ENCODE measurements at regions not wholly inside any gene's neighbourhood (a gene's known extent, or its start where the extent isn't known, plus 50 kb on each side); places are given as distances from the start of the nearest gene placed in this dataset.

DNA sequence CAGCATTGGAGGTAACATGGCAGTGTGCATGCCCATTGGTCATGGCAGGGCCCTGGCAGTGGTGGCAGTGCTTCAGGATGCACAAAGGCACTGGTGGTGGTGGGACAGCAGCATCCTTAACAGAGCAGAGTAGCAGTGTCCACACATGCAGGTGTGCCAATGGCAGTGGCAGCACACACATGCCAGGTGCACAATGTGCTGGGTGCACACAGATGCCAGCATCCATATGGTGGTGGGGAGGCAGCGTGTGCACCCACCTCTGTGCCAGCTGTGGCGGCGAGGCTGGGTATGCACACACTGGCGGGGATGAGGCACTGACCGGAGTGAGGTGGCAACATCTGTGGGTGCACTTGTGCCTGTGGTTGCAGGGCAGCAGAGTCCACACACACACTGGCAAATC, 150.6 kb downstream of the SI start:
- no peaks in the 10 kb centered on the region for H3K27me3 ChIP-seq (ENCODE audit: control insufficient read depth in 1 of 2, insufficient read depth in 2 of 2, low read length in 2 of 2)
- H3K4me3 ChIP-seq (ENCODE audit: low read depth in 1 of 2, low read length in 2 of 2) = no peak overlapping the region
- H3K9me3 ChIP-seq (ENCODE audit: control insufficient read depth in 2 of 2, insufficient read depth in 1 of 2, low read depth in 1 of 2, low read length in 1 of 2) = peaks cover 3 to 6% of the 10 kb centered on the region in 2 donors
- H3K27ac ChIP-seq (ENCODE audit: low read depth in 2 of 2, low read length in 1 of 2) = no peak overlapping the region
- WGBS, 2 donors = 93 to 97% methylated on average over 5 of the region's 5 CpGs
- no peaks in the 10 kb centered on the region for H3K36me3 ChIP-seq (ENCODE audit: control insufficient read depth in 2 of 2, insufficient read depth in 2 of 2, low read length in 1 of 2)
- H3K4me1 ChIP-seq (ENCODE audit: control insufficient read depth in 2 of 2, insufficient read depth in 2 of 2, low read length in 1 of 2) = no peaks in the 10 kb centered on the region

- WGBS, 2 donors = 44 to 57% methylated on average over 2 of the region's 2 CpGs
- Histone ChIP-seq H3K4me3 (ENCODE audit: low read depth in 1 of 2, low read length in 2 of 2) (no peak overlapping the region), H3K4me1 (ENCODE audit: control insufficient read depth in 2 of 2, insufficient read depth in 2 of 2, low read length in 1 of 2) (no peaks in the 10 kb centered on the region), H3K27me3 (ENCODE audit: control insufficient read depth in 1 of 2, insufficient read depth in 2 of 2, low read length in 2 of 2) (no peaks in the 10 kb centered on the region), H3K9me3 (ENCODE audit: control insufficient read depth in 2 of 2, insufficient read depth in 1 of 2, low read depth in 1 of 2, low read length in 1 of 2) (no peaks in the 10 kb centered on the region), H3K27ac (ENCODE audit: low read depth in 2 of 2, low read length in 1 of 2) (no peak overlapping the region), H3K36me3 (ENCODE audit: control insufficient read depth in 2 of 2, insufficient read depth in 2 of 2, low read length in 1 of 2) (no peaks in the 10 kb centered on the region)
Observed at GRCh38 chr3:164918905-164919304, 159.4 kb downstream of the SI start.

DNA sequence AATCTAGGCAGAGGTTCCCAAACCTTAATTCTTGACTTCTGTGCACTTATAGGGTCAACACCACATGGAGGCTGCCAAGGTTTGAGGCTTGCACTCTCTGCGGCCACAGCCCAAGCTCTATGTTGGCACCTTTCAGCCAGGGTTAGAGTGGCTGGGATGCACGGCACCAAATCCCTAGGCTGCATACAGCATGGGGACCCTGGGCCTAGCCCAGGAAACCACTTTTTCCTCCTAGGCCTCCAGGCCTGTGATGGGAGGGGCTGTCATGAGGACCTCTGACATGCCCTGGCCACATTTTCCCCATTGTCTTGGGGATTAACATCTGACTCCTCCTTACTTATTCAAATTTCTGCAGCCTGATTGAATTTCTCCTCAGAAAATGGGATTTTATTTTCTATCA, 165.4 kb downstream of the SI start:
- Histone ChIP-seq H3K9me3 (ENCODE audit: control insufficient read depth in 2 of 2, insufficient read depth in 1 of 2, low read depth in 1 of 2, low read length in 1 of 2) (peaks cover 0 to 5% of the 10 kb centered on the region in 2 donors), H3K27ac (ENCODE audit: low read depth in 2 of 2, low read length in 1 of 2) (no peak overlapping the region), H3K4me1 (ENCODE audit: control insufficient read depth in 2 of 2, insufficient read depth in 2 of 2, low read length in 1 of 2) (no peaks in the 10 kb centered on the region), H3K36me3 (ENCODE audit: control insufficient read depth in 2 of 2, insufficient read depth in 2 of 2, low read length in 1 of 2) (no peaks in the 10 kb centered on the region), H3K27me3 (ENCODE audit: control insufficient read depth in 1 of 2, insufficient read depth in 2 of 2, low read length in 2 of 2) (no peaks in the 10 kb centered on the region), H3K4me3 (ENCODE audit: low read depth in 1 of 2, low read length in 2 of 2) (no peak overlapping the region)
- WGBS, 2 donors = 94% methylated on average over 2 of the region's 2 CpGs

DNA sequence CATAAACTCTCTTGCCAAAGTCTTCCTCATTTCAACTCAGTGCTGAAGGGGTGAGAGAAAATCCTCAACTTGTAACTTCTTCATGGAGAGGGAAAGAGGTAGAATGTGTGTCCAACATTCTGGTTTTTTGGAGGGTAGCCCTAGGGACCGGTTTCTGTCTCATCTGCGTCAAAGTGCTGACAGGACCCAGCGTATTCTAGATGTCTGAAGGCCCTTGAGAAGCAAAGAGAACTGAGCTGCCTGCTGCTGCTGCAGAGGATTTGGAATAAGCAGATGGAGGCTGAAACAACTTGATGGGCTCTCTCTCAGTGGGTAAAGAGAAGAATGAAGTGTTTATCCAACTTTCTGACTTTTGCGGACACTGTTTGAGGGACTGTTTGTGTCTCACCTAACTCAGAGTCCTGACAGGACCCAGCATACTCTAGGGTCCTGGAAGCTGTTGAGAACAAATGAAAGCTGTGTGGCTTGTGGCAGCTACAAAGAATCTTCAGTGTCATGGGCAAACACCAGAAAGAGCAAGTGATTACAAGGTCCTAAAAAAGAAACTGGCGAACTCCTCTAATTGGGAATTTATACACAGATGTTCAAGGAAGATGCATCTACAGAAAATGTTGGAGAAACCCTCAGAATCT, 174.4 kb downstream of the SI start:
- no peaks in the 10 kb centered on the region for H3K9me3 ChIP-seq (ENCODE audit: control insufficient read depth in 2 of 2, insufficient read depth in 1 of 2, low read depth in 1 of 2, low read length in 1 of 2)
- no peak overlapping the region for H3K4me3 ChIP-seq (ENCODE audit: low read depth in 1 of 2, low read length in 2 of 2)
- H3K27me3 ChIP-seq (ENCODE audit: control insufficient read depth in 1 of 2, insufficient read depth in 2 of 2, low read length in 2 of 2) = no peaks in the 10 kb centered on the region
- no peaks in the 10 kb centered on the region for H3K4me1 ChIP-seq (ENCODE audit: control insufficient read depth in 2 of 2, insufficient read depth in 2 of 2, low read length in 1 of 2)
- H3K27ac ChIP-seq (ENCODE audit: low read depth in 2 of 2, low read length in 1 of 2) = no peak overlapping the region
- no peaks in the 10 kb centered on the region for H3K36me3 ChIP-seq (ENCODE audit: control insufficient read depth in 2 of 2, insufficient read depth in 2 of 2, low read length in 1 of 2)
- 71 to 75% methylated on average over 5 of the region's 5 CpGs for WGBS, 2 donors

DNA sequence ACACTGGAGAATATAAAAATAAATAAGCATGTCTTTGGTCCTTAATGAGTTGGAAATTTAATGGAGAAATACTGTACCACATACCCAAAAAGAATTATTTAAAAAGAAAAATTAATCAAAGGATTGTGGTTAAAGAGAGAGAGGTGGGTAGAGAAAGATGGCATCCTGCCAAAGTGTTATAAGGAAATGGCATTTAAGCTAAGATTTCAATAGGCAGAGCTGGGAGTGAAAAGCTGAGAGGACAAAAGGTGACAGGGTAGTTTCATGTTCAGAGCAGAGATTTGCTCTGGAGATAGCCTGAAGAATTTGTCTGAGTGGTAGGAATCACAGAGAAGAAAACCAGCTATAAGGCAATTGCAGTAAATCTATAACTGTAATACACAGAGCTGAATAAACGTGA, 181.0 kb downstream of the SI start:
- Histone ChIP-seq H3K36me3 (ENCODE audit: control insufficient read depth in 2 of 2, insufficient read depth in 2 of 2, low read length in 1 of 2) (no peaks in the 10 kb centered on the region), H3K9me3 (ENCODE audit: control insufficient read depth in 2 of 2, insufficient read depth in 1 of 2, low read depth in 1 of 2, low read length in 1 of 2) (no peaks in the 10 kb centered on the region), H3K27me3 (ENCODE audit: control insufficient read depth in 1 of 2, insufficient read depth in 2 of 2, low read length in 2 of 2) (no peaks in the 10 kb centered on the region), H3K4me1 (ENCODE audit: control insufficient read depth in 2 of 2, insufficient read depth in 2 of 2, low read length in 1 of 2) (no peaks in the 10 kb centered on the region), H3K27ac (ENCODE audit: low read depth in 2 of 2, low read length in 1 of 2) (no peak overlapping the region), H3K4me3 (ENCODE audit: low read depth in 1 of 2, low read length in 2 of 2) (no peak overlapping the region)
- 25 to 50% methylated on average over 1 of the region's 1 CpG for WGBS, 2 donors

DNA sequence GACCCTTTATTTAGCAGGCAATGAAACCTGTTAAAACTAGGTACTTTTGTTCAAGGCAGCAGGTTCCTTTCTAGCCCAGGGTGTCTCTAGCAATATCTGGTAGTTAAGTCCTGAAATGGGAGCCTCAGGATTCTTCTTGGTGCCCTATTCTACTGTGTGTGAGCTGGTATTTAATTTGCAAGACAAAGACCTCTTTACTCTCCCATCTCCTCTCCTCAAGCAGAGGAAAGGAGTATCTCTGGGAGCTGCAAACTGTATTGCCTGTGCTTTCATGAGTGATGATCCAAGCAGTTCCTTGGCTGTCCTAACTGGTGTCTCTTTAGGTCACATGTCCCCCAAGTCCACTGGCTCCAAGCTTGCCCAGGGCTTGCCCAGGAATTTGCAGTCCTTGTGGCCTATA, 188.2 kb downstream of the SI start:
- no peak overlapping the region for H3K4me3 ChIP-seq (ENCODE audit: low read depth in 1 of 2, low read length in 2 of 2)

GRCh38 chr3:164883171-164883570, 195.1 kb downstream of the SI start:
- H3K9me3 ChIP-seq (ENCODE audit: control insufficient read depth in 2 of 2, insufficient read depth in 1 of 2, low read depth in 1 of 2, low read length in 1 of 2) = no peaks in the 10 kb centered on the region
- no peaks in the 10 kb centered on the region for H3K4me1 ChIP-seq (ENCODE audit: control insufficient read depth in 2 of 2, insufficient read depth in 2 of 2, low read length in 1 of 2)
- H3K36me3 ChIP-seq (ENCODE audit: control insufficient read depth in 2 of 2, insufficient read depth in 2 of 2, low read length in 1 of 2) = no peaks in the 10 kb centered on the region
- no peak overlapping the region for H3K27ac ChIP-seq (ENCODE audit: low read depth in 2 of 2, low read length in 1 of 2)
- H3K4me3 ChIP-seq (ENCODE audit: low read depth in 1 of 2, low read length in 2 of 2) = no peak overlapping the region
- H3K27me3 ChIP-seq (ENCODE audit: control insufficient read depth in 1 of 2, insufficient read depth in 2 of 2, low read length in 2 of 2) = no peaks in the 10 kb centered on the region

More for the DNA sequence above, 188.2 kb downstream of the SI start:
- peaks cover 0 to 4% of the 10 kb centered on the region in 2 donors for H3K9me3 ChIP-seq (ENCODE audit: control insufficient read depth in 2 of 2, insufficient read depth in 1 of 2, low read depth in 1 of 2, low read length in 1 of 2)
- no peaks in the 10 kb centered on the region for H3K27me3 ChIP-seq (ENCODE audit: control insufficient read depth in 1 of 2, insufficient read depth in 2 of 2, low read length in 2 of 2)
- H3K27ac ChIP-seq (ENCODE audit: low read depth in 2 of 2, low read length in 1 of 2) = no peak overlapping the region
- no peaks in the 10 kb centered on the region for H3K4me1 ChIP-seq (ENCODE audit: control insufficient read depth in 2 of 2, insufficient read depth in 2 of 2, low read length in 1 of 2)
- H3K36me3 ChIP-seq (ENCODE audit: control insufficient read depth in 2 of 2, insufficient read depth in 2 of 2, low read length in 1 of 2) = no peaks in the 10 kb centered on the region

DNA sequence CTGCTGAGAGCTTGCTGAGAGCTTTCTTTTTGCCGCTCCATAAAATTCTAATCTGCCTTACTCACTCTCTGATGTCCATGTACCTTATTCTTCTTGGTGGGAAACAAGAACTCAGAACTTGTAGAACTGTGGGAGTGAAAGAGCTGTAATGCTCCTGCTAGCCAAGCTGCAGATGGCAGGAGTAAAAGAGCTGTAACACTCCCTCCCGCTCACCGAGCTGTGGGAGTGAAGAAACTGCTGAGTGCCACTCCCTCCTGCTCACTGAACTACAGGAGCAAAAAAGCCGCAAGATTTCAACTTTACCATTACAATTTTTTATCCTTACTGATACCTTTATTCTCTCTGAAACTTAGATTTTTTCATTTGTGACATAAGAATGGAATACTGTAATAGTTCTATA, 199.1 kb downstream of the SI start:
- 61 to 62% methylated on average over 4 of the region's 4 CpGs for WGBS, 2 donors
- no peaks in the 10 kb centered on the region for H3K36me3 ChIP-seq (ENCODE audit: control insufficient read depth in 2 of 2, insufficient read depth in 2 of 2, low read length in 1 of 2)

GRCh38 chr3:164864454-164864853, 213.8 kb downstream of the SI start:
- no peak overlapping the region for H3K27ac ChIP-seq (ENCODE audit: low read depth in 2 of 2, low read length in 1 of 2)
- H3K36me3 ChIP-seq (ENCODE audit: control insufficient read depth in 2 of 2, insufficient read depth in 2 of 2, low read length in 1 of 2) = no peaks in the 10 kb centered on the region
- no peak overlapping the region for H3K4me3 ChIP-seq (ENCODE audit: low read depth in 1 of 2, low read length in 2 of 2)
- H3K27me3 ChIP-seq (ENCODE audit: control insufficient read depth in 1 of 2, insufficient read depth in 2 of 2, low read length in 2 of 2) = no peaks in the 10 kb centered on the region
- H3K9me3 ChIP-seq (ENCODE audit: control insufficient read depth in 2 of 2, insufficient read depth in 1 of 2, low read depth in 1 of 2, low read length in 1 of 2) = no peaks in the 10 kb centered on the region
- no peaks in the 10 kb centered on the region for H3K4me1 ChIP-seq (ENCODE audit: control insufficient read depth in 2 of 2, insufficient read depth in 2 of 2, low read length in 1 of 2)
- 0 to 62% methylated on average over 1 of the region's 1 CpG for WGBS, 2 donors

More for the DNA sequence above, 199.1 kb downstream of the SI start:
- Histone ChIP-seq H3K4me3 (ENCODE audit: low read depth in 1 of 2, low read length in 2 of 2) (no peak overlapping the region), H3K9me3 (ENCODE audit: control insufficient read depth in 2 of 2, insufficient read depth in 1 of 2, low read depth in 1 of 2, low read length in 1 of 2) (no peaks in the 10 kb centered on the region), H3K27ac (ENCODE audit: low read depth in 2 of 2, low read length in 1 of 2) (no peak overlapping the region), H3K4me1 (ENCODE audit: control insufficient read depth in 2 of 2, insufficient read depth in 2 of 2, low read length in 1 of 2) (no peaks in the 10 kb centered on the region), H3K27me3 (ENCODE audit: control insufficient read depth in 1 of 2, insufficient read depth in 2 of 2, low read length in 2 of 2) (no peaks in the 10 kb centered on the region)

GRCh38 chr3:164852866-164853265, 225.4 kb downstream of the SI start:
- Histone ChIP-seq H3K36me3 (ENCODE audit: control insufficient read depth in 2 of 2, insufficient read depth in 2 of 2, low read length in 1 of 2) (no peaks in the 10 kb centered on the region), H3K9me3 (ENCODE audit: control insufficient read depth in 2 of 2, insufficient read depth in 1 of 2, low read depth in 1 of 2, low read length in 1 of 2) (no peaks in the 10 kb centered on the region), H3K4me3 (ENCODE audit: low read depth in 1 of 2, low read length in 2 of 2) (no peak overlapping the region), H3K4me1 (ENCODE audit: control insufficient read depth in 2 of 2, insufficient read depth in 2 of 2, low read length in 1 of 2) (no peaks in the 10 kb centered on the region), H3K27ac (ENCODE audit: low read depth in 2 of 2, low read length in 1 of 2) (no peak overlapping the region), H3K27me3 (ENCODE audit: control insufficient read depth in 1 of 2, insufficient read depth in 2 of 2, low read length in 2 of 2) (no peaks in the 10 kb centered on the region)
- 14 to 15% methylated on average over 1 of the region's 1 CpG for WGBS, 2 donors
